ENCODE measurements at regions not wholly inside any gene's neighbourhood (a gene's known extent, or its start where the extent isn't known, plus 50 kb on each side); places are given as distances from the start of the nearest gene placed in this dataset.
"Not testable (repeated sequence)": the region's sequence is repeated elsewhere in the genome, so short reads cannot be mapped to it uniquely, and the experiment has no call there.

DNA sequence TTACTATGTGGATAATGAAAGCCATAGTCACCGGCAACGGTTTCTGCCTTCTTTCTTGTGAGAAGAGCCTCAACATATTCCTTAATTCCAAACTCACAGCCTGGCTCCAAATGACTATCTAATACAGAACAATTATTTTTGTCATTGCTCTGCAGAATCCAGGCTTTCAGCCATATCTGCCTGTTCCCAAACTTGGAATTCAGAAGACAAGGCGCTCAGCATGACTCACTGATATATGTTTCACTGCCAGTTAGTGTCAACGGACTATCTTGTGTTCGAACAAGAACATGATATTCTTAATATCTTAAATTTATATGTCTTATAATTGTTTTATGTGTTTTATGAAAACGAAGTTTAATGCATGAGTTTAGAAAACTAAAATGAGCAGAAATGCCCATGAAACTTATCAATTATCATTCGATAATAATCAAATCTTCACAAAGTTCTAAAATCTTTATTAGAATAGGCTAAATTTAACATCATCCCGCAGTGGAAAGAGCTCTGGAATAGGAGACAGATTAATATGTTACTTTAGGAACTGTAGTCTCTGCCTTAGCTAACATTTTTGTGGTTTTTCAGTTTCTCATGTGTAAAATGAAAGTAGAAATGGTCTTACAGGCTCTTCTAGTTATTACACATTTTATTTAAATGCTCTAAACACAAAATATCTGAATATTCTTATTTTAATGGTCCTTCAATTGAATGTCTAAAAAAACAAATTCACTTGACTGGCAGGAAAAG lies 669.3 kb upstream of the GJE1 start:
- intact Hi-C loops (cut with micrococcal nuclease): no loop called here

DNA sequence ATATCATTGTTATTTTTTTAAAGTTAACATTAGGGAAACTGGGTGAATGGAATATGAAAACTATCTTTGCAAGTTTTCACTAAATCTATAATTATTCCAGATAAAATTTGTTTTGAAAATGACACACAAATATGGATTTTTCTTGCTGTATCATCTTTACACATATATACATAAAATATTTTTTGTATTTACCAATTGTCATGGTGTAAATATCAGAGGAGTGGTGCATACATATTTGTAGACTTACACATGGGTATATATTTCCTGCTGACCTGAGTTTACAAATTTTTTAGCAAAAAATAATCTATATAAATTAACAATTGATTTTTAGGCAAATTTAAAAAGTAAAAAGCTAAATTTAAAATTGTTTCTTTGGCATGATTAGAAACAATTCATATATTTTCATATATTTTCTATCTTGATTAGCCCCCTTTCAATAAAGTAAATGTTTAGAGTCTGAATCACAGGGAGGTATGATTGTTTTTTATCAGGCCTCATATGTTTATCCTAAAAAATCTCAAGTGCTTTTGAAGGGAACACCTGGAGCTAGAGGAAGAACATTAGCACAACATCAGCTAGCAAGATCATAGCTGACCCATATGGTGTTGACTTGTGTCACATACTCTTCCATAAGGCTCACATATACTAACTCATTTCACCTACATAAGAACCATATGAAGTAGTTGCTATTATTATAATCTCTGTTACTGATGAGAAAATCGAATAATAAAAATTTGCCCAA lies 671.8 kb upstream of the GJE1 start:
- intact Hi-C loops (cut with micrococcal nuclease): no loop called here

DNA sequence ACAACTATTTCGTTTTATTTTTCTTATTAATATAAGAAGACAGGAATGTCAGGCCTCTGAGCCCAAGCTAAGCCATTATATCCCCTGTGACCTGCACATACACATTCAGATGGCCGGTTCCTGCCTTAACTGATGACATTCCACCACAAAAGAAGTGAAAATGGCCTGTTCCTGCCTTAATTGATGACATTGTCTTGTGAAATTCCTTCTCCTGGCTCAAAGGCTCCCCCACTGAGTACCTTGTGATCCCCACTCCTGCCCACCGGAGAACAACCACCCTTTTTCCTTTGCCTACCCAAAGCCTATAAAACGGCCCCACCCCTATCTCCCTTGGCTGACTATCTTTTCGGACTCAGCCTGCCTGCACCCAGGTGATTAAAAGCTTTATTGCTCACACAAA lies 672.5 kb upstream of the GJE1 start:
- intact Hi-C loops (cut with micrococcal nuclease): not testable (repeated sequence)

- intact Hi-C loops (cut with micrococcal nuclease): not testable (repeated sequence)
Measured at GRCh38 chr6:141457984-141458383, 674.7 kb upstream of the GJE1 start.

- intact Hi-C loops (cut with micrococcal nuclease): no loop called here
Measured at GRCh38 chr6:141452354-141452686, 680.4 kb upstream of the GJE1 start.

GRCh38 chr6:141451511-141452353 lies 681.0 kb upstream of the GJE1 start:
- intact Hi-C loops (cut with micrococcal nuclease): no loop called here

DNA sequence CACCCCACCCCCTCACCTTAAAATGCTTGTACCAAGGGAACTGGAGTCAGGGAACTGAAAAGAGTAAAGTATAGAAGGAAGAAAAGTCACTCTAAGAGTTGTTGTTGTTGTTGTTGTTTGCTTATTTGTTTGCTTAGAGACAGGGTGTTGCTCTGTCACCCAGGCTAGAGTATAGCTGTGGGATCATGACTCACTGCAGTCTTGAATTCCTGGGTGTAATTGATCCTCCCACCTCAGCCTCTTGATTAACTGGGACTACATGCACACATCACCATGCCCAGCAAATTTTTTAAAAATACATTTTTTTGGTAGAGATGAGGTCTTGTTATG lies 681.6 kb upstream of the GJE1 start:
- intact Hi-C loops (cut with micrococcal nuclease): no loop called here

- intact Hi-C loops (cut with micrococcal nuclease): no loop called here
Measured at GRCh38 chr6:141445928-141446628, 686.6 kb upstream of the GJE1 start.

GRCh38 chr6:141443668-141444289 lies 688.9 kb upstream of the GJE1 start:
- intact Hi-C loops (cut with micrococcal nuclease): no loop called here

DNA sequence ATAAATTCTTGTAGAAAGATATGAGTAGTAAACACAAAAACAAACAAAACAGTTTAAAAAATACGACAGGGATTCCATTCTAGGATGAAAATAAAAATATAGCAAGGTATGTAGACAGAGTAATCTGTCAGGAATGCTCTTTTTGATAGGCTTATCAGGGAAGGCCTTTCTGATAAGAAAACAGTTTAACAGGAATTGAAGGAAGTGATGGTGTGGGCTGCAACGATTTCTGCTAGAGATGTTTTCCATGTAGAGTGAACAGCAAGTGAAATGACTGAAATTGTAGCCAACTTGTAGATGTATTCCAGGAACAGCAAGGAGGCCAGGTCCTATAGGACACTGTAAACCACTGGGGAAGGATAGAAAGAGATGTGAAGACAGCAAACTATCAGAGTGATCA lies 689.7 kb upstream of the GJE1 start:
- intact Hi-C loops (cut with micrococcal nuclease): no loop called here

DNA sequence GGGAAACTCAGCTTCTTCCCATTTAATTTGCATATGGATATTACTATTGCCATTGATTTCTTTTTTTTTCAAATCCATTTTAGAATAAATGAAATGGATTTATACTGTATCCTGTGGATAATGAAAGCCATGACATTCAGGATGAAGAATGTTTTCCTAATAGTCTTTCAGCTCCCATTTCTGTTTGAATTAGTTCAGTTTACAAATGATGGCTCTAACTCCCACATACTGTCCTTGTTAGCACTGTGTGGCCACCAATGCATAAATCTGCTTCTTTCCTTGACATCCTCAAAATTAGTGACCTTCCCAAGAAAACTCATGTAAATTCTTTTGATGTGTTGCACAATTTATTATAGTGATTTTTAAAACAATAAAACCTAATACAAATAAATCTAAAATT lies 693.2 kb upstream of the GJE1 start:
- intact Hi-C loops (cut with micrococcal nuclease): no loop called here

DNA sequence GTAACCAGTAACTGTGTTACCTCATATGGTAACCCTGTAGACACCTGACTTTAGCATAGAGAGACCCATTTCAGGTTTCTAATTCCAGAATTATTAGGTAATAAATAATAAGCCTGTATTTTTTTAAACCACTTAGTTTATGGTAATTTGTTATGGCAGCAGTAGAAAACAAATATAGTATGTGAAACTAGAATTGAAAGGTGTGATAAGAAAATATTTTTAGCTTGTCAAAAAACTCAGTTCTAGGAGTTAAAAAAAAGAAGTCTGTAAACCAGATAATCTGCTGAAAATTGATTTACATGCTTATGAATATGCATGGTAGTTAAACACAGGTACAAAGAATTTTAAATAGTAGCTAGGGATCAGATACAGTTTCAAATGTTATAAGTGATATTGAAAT lies 695.0 kb upstream of the GJE1 start:
- intact Hi-C loops (cut with micrococcal nuclease): no loop called here

DNA sequence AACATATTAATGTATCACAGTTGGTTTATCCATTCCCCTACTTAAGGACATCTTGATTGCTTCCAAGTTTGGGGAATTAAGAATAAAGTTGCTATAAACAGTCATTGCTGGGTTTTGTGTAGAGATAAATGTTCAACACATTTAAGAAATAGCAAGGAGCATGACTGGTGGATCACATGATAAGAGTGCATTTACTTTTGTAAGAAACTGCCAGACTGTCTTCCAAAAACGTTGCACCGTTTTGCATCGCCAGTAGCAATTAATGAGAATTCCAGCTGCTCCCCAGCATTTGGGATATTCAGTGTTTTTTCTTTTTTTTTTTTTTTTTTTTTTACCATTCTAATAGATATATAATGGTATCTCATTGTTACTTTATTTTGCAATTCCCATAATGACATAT lies 695.7 kb upstream of the GJE1 start:
- intact Hi-C loops (cut with micrococcal nuclease): no loop called here

DNA sequence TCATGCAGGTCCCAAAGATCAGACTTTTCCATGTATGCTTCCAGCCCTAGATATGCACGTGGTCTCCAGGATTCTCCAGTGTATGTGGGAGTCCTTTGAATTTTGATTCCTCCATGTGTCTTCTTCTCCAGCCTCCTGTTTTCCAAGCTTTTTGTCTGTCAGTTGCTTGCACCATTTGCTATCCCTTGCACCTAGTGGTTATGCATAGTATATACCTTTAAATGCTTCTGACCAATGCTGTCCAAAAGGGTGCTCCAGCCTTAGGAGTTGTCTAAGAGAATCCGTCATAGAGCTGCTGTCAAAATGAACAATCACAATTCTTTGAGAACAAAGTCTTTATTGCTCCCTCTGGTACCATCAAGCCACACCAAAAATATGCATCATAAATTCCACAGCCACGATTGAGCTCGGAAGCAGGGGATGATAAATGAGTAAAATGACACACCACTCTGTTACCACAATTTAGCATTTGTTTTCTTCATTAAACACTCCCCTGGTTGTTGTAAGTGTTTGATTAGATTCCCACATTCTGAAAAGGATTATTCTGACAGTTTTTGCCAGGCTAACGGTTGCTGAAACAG lies 706.2 kb upstream of the GJE1 start:
- intact Hi-C loops (cut with micrococcal nuclease): no loop called here

DNA sequence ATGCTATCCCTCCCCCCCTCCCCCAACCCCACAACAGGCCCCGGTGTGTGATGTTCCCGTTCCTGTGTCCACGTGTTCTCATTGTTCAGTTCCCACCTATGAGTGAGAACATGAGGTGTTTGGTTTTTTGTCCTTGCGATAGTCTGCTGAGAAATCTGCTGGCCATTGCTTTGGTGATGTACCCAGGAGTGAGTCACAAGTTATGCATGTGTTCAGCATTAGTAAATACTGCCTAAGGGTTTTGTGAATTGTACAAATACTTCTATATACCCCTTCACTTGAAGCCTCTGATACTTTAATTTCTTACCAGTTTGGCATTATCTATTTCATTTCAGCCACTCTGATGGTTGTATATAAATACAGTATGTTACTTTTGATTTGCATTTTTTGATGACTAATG lies 711.3 kb upstream of the GJE1 start:
- intact Hi-C loops (cut with micrococcal nuclease): no loop called here

- intact Hi-C loops (cut with micrococcal nuclease): no loop called here
Measured at GRCh38 chr6:141418076-141418475, 714.6 kb upstream of the GJE1 start.

GRCh38 chr6:141415896-141416295 lies 716.8 kb upstream of the GJE1 start:
- intact Hi-C loops (cut with micrococcal nuclease): no loop called here

DNA sequence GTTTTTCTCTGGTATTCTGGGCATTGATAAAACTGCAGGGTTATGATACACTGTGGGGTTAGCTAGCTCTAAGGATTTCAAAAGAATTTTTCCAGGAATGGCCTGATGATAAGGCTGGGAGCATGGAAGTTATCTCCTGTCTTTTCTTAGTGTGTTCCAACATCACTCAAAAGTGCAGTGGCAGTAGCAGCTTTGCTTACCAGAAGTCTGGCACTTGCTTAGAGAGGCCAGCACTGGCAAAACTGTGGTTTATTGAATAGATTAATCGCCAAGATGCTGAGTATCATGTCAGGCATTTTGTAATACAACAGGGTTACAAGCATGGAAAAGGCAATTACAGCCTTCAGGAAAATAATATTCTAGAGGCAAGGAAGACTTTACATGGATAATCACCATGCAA lies 719.5 kb upstream of the GJE1 start:
- intact Hi-C loops (cut with micrococcal nuclease): no loop called here

GRCh38 chr6:141406761-141407160 lies 726.0 kb upstream of the GJE1 start:
- intact Hi-C loops (cut with micrococcal nuclease): no loop called here

GRCh38 chr6:141403827-141404226 lies 728.9 kb upstream of the GJE1 start:
- intact Hi-C loops (cut with micrococcal nuclease): no loop called here

DNA sequence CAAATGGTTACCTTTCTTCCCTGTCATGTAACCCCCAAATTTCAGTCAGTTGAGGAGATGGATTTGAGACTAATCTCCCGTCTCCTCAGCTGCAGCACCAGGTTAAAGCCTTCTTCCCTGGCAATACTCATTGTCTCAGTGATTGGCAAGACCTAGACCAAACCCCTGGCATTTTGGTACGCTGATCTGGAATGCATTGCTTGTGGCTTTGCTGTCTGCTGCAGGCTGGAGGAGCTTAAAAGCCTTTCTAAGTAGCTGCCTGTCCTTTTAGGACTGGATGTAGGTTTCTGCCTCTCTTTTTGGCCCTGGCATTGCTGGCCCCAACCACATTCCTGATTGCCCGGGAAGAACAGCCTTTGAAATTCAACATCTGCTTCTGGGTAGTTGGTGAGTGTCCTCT lies 729.6 kb upstream of the GJE1 start:
- intact Hi-C loops (cut with micrococcal nuclease): no loop called here

Data from T-helper 2 cell treated with Interferon-gamma antibody and Interleukin-4, amounts not matched to agents 100 ng/mL and 5 ng/mL, for 36 hours (primary cell).